DOHH2 (cell line): ENCODE measurements at regions not wholly inside any gene's neighbourhood (a gene's known extent, or its start where the extent isn't known, plus 50 kb on each side); places are given as distances from the start of the nearest gene placed in this dataset.

Source experiments
- H3F3A ChIP-seq: fragments of 200-600 bp; sonication (generic), shearing (Covaris generic); 2 replicates; pipeline ENCODE4 v1.6.0; 2016; ENCODE audit warnings: antibody characterized with exemption, mild to moderate bottlenecking; ENCODE audit not compliant: control insufficient read depth, insufficient read depth
- H3K27ac ChIP-seq: fragments of 200-600 bp; sonication (generic); 2 replicates; pipeline ENCODE4 v1.5.1; 2014; ENCODE audit warnings: low read depth, mild to moderate bottlenecking, low read length, moderate library complexity
- H3K27me3 ChIP-seq: fragments of 200-600 bp; sonication (generic); 2 replicates; pipeline ENCODE4 v1.6.1; 2014; ENCODE audit warnings: mild to moderate bottlenecking, low read length, mixed read lengths; ENCODE audit not compliant: control insufficient read depth
- H3K36me3 ChIP-seq: fragments of 200-600 bp; sonication (generic); 2 replicates; pipeline ENCODE4 v1.6.1; 2014; ENCODE audit warnings: mild to moderate bottlenecking, low read length, moderate library complexity, mixed read lengths; ENCODE audit not compliant: control insufficient read depth
- H3K4me1 ChIP-seq: fragments of 200-600 bp; sonication (generic); 2 replicates; pipeline ENCODE4 v1.6.1; 2014; ENCODE audit warnings: mild to moderate bottlenecking, low read length, mixed read lengths; ENCODE audit not compliant: control insufficient read depth
- H3K4me2 ChIP-seq: fragments of 200-600 bp; sonication (generic); 2 replicates; pipeline ENCODE4 v1.6.0; 2014; ENCODE audit warnings: mild to moderate bottlenecking, low read length, moderate library complexity
- H3K4me3 ChIP-seq: fragments of 200-600 bp; sonication (generic); 2 replicates; pipeline ENCODE4 v1.5.1; 2014; ENCODE audit warnings: mild to moderate bottlenecking, low read length, mixed read lengths
- H3K79me2 ChIP-seq: fragments of 200-600 bp; sonication (generic); 2 replicates; pipeline ENCODE4 v1.6.1; 2014; ENCODE audit warnings: mild to moderate bottlenecking, low read length, mixed read lengths; ENCODE audit not compliant: control insufficient read depth
- H3K9me2 ChIP-seq: fragments of 200-600 bp; sonication (generic); replicated peaks from 2 replicates; pipeline ENCODE4 v1.6.1; 2014; ENCODE audit warnings: mild to moderate bottlenecking, low read length, mixed read lengths; ENCODE audit not compliant: control insufficient read depth
- H3K9me3 ChIP-seq: fragments of 200-600 bp; sonication (generic); 2 replicates; pipeline ENCODE4 v1.6.1; 2014; ENCODE audit warnings: antibody characterized with exemption, low read length, mixed read lengths; ENCODE audit not compliant: control insufficient read depth, insufficient read depth
- H4K20me1 ChIP-seq: fragments of 200-600 bp; sonication (generic); 2 replicates; pipeline ENCODE4 v1.6.0; 2014; ENCODE audit warnings: low read depth, mild to moderate bottlenecking, antibody characterized with exemption, low read length, moderate library complexity; ENCODE audit not compliant: control insufficient read depth, insufficient read depth
- CTCF ChIP-seq: fragments of 200-600 bp; sonication (generic); IDR thresholded peaks from one replicate; pipeline ENCODE4 v1.5.1; 2014; ENCODE audit warnings: antibody characterized with exemption, mild to moderate bottlenecking, low read depth, low read length; ENCODE audit not compliant: poor library complexity, severe bottlenecking
- EZH2phosphoT487 ChIP-seq: fragments of 200-600 bp; sonication (generic); IDR thresholded peaks from 2 replicates; pipeline ENCODE4 v1.6.1; 2017; ENCODE audit warnings: borderline replicate concordance, mild to moderate bottlenecking, antibody characterized with exemption, low read length, moderate library complexity, mixed read lengths

GRCh38 chr3:67227030-67227429 is 228.9 kb downstream of the KBTBD8 start:
- Histone ChIP-seq H3K9me2 (no peaks in the 10 kb centered on the region), H3F3A (no peaks in the 10 kb centered on the region), H3K27ac (no peak overlapping the region), H3K4me2 (no peak overlapping the region), H3K4me1 (no peaks in the 10 kb centered on the region), H4K20me1 (no peaks in the 10 kb centered on the region), H3K27me3 (no peaks in the 10 kb centered on the region), H3K4me3 (no peak overlapping the region), H3K36me3 (no peaks in the 10 kb centered on the region), H3K79me2 (no peaks in the 10 kb centered on the region), H3K9me3 (no peaks in the 10 kb centered on the region)
- TF ChIP-seq CTCF: no peak
- TF ChIP-seq EZH2phosphoT487: no peak

- no peaks in the 10 kb centered on the region for H3K27me3 ChIP-seq
- no peaks in the 10 kb centered on the region for H3K4me1 ChIP-seq
- no peaks in the 10 kb centered on the region for H3K9me2 ChIP-seq
- TF ChIP-seq CTCF: no peak
- no peak overlapping the region for H3K4me3 ChIP-seq
- H3K79me2 ChIP-seq: no peaks in the 10 kb centered on the region
- H4K20me1 ChIP-seq: no peaks in the 10 kb centered on the region
- no peaks in the 10 kb centered on the region for H3F3A ChIP-seq
- H3K4me2 ChIP-seq: no peak overlapping the region
- no peak overlapping the region for H3K27ac ChIP-seq
- H3K36me3 ChIP-seq: no peaks in the 10 kb centered on the region
- no peaks in the 10 kb centered on the region for H3K9me3 ChIP-seq
Observed at GRCh38 chr3:67228136-67228535, 230.0 kb downstream of the KBTBD8 start.

- H3K9me2 ChIP-seq: no peaks in the 10 kb centered on the region
- no peaks in the 10 kb centered on the region for H3K79me2 ChIP-seq
- H3K27ac ChIP-seq: no peak overlapping the region
- no peaks in the 10 kb centered on the region for H3K27me3 ChIP-seq
- no peaks in the 10 kb centered on the region for H3K9me3 ChIP-seq
- no peaks in the 10 kb centered on the region for H3F3A ChIP-seq
- H3K4me1 ChIP-seq: no peaks in the 10 kb centered on the region
- no peaks in the 10 kb centered on the region for H3K36me3 ChIP-seq
- H3K4me2 ChIP-seq: no peak overlapping the region
- no peak overlapping the region for H3K4me3 ChIP-seq
- H4K20me1 ChIP-seq: no peaks in the 10 kb centered on the region
- TF ChIP-seq CTCF (no peak), EZH2phosphoT487 (no peak)
Observed at GRCh38 chr3:67232642-67233041, 234.5 kb downstream of the KBTBD8 start.

GRCh38 chr3:67239353-67239752 is 241.2 kb downstream of the KBTBD8 start:
- Histone ChIP-seq H4K20me1 (no peaks in the 10 kb centered on the region), H3K27ac (no peak overlapping the region), H3K9me3 (no peaks in the 10 kb centered on the region), H3K4me3 (no peak overlapping the region), H3K4me1 (no peaks in the 10 kb centered on the region), H3K79me2 (no peaks in the 10 kb centered on the region), H3K4me2 (no peak overlapping the region), H3F3A (no peaks in the 10 kb centered on the region), H3K9me2 (no peaks in the 10 kb centered on the region), H3K27me3 (0 out of 2 replicates have a peak, but pooled peaks cover 2% of the 10 kb centered on the region), H3K36me3 (no peaks in the 10 kb centered on the region)
- TF ChIP-seq EZH2phosphoT487 (no peak), CTCF (no peak)
